HL-60/S4 treated with retinoic acid at 250 ng/mL for 4 days and 3 days (cell line): ENCODE measurements at regions not wholly inside any gene's neighbourhood (a gene's known extent, or its start where the extent isn't known, plus 50 kb on each side); places are given as distances from the start of the nearest gene placed in this dataset.
"Not testable (repeated sequence)": the region's sequence is repeated elsewhere in the genome, so short reads cannot be mapped to it uniquely, and the experiment has no call there.

Experiments
- in situ Hi-C: fragments of 300-500 bp; cut with MboI; formaldehyde crosslinking; loops from 2 replicates; pipeline ENCODE4 v1.7.0; 2022; ENCODE audit warnings: low sequenced_read_pairs

- in situ Hi-C loops, result loop anchor here (25.0 kb wide), 1 partner anchor 1453 kb away; the partner anchor contains the start of gene PTPRT
Measured at GRCh38 chr20:41734506-41734945, 116.3 kb upstream of the CHD6 start.

GRCh38 chr20:41733151-41733550 is 115.0 kb upstream of the CHD6 start:
- in situ Hi-C loops, result loop anchor here (25.0 kb wide), 1 partner anchor 1454 kb away; the partner anchor contains the start of gene PTPRT

GRCh38 chr20:41731198-41731597 is 113.0 kb upstream of the CHD6 start:
- in situ Hi-C loops, result loop anchor here (25.0 kb wide), 1 partner anchor 1456 kb away; the partner anchor contains the start of gene PTPRT

GRCh38 chr20:41727681-41728080 is 109.5 kb upstream of the CHD6 start:
- in situ Hi-C loops, result loop anchor here (25.0 kb wide), 1 partner anchor 1460 kb away; the partner anchor contains the start of gene PTPRT

GRCh38 chr20:41726727-41727126 is 108.5 kb upstream of the CHD6 start:
- in situ Hi-C loops, result loop anchor here (25.0 kb wide), 1 partner anchor 1461 kb away; the partner anchor contains the start of gene PTPRT

GRCh38 chr20:41719151-41719550 is 101.0 kb upstream of the CHD6 start:
- in situ Hi-C loops, result no loop called here

GRCh38 chr20:41717483-41717882 is 99.3 kb upstream of the CHD6 start:
- in situ Hi-C loops, result no loop called here

- in situ Hi-C loops, result no loop called here
Measured at GRCh38 chr20:41716911-41717310, 98.7 kb upstream of the CHD6 start.

- in situ Hi-C loops, result no loop called here
Measured at GRCh38 chr20:41716436-41716835, 98.3 kb upstream of the CHD6 start.

- in situ Hi-C loops, result no loop called here
Measured at GRCh38 chr20:41715526-41715925, 97.3 kb upstream of the CHD6 start.

- in situ Hi-C loops, result no loop called here
Measured at GRCh38 chr20:41714030-41714429, 95.9 kb upstream of the CHD6 start.

- in situ Hi-C loops, result no loop called here
Measured at GRCh38 chr20:41704896-41705295, 86.7 kb upstream of the CHD6 start.

GRCh38 chr20:41702647-41703046 is 84.5 kb upstream of the CHD6 start:
- in situ Hi-C loops, result no loop called here

- in situ Hi-C loops, result no loop called here
Measured at GRCh38 chr20:41701588-41702348, 83.6 kb upstream of the CHD6 start.

- in situ Hi-C loops, result not testable (repeated sequence)
Measured at GRCh38 chr20:41699673-41700072, 81.5 kb upstream of the CHD6 start.

GRCh38 chr20:41697861-41698559 is 79.8 kb upstream of the CHD6 start:
- in situ Hi-C loops, result no loop called here

GRCh38 chr20:41696428-41696827 is 78.3 kb upstream of the CHD6 start:
- in situ Hi-C loops, result no loop called here

- in situ Hi-C loops, result no loop called here
Measured at GRCh38 chr20:41694796-41695195, 76.6 kb upstream of the CHD6 start.

- in situ Hi-C loops, result no loop called here
Measured at GRCh38 chr20:41693136-41693979, 75.2 kb upstream of the CHD6 start.

GRCh38 chr20:41692479-41693135 is 74.4 kb upstream of the CHD6 start:
- in situ Hi-C loops, result no loop called here
